TTC549 (cell line): ENCODE measurements at regions not wholly inside any gene's neighbourhood (a gene's known extent, or its start where the extent isn't known, plus 50 kb on each side); places are given as distances from the start of the nearest gene placed in this dataset.

Experiments
- FAIRE-seq: peaks from 2 replicates; lab custom pipeline; 2012; peaks lifted over from hg19 to GRCh38; lab: Jason Lieb, UNC

DNA sequence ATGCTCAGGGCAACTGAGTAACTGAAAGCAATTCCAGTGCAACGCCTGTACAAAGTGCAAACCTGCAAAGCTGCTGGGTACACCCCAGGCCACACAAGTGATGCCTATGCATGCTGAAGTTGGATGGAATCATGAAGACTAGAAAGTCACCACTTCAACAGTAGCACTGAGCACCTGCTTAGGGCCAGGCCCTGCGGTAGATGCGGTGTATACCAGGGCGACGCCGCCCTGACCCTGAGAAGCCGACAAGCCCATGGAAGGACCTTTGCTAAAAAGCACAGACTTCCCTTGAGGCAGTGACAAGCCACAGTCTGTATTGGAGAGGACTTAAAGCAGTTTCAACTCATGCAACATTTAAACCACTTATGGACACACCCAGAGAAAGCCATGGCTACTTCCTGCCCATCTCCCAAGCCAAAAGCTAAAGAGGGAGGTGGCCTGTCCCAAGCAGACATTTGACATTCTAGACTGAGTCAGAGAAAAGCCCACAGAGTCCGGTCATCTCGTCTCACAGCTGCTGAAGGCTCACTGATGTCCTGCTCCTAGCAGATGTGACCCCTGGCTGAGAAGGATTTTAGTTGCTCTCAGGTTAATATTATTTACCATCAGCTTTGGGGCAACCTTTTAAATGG is 843.9 kb upstream of the TMEM132C start:
- FAIRE-seq = no peak

DNA sequence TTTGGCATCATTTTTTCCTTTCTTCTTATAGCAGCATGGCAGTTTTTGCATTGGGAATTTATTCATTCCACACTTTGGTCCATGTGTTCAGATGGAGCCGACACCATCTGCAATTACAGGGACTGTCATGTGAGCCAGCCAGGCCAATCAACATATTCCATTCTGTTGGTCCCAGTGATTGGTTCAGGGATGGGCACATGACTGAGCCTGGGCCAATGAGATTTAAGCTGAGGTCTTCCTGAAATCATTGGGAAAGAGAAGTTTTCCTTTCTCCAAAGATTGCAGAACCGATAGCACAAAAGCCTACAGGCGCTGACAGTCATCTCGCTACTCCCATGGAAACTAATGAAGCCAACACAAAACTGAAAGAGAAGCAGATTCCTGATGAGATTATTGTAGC is 841.5 kb upstream of the TMEM132C start:
- FAIRE-seq = no peak

DNA sequence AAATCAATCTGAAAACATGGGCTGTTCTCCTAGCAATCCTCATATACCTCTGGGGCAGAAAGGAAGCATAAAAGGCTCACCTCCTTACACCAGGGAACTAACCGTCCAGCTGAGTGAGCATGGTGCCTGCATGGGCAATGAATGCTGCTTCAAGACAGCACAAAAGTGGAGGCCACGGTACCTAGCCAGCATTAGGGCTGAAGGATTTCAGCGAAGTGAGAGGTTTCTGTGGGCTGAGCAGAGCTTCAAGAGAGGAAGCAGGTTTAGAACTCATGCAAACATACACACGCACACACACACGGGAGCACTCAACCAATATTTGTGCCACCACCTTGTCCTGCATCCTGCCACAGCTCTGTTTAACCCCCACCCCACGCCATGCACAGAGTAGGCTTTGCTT is 838.5 kb upstream of the TMEM132C start:
- no peak for FAIRE-seq

DNA sequence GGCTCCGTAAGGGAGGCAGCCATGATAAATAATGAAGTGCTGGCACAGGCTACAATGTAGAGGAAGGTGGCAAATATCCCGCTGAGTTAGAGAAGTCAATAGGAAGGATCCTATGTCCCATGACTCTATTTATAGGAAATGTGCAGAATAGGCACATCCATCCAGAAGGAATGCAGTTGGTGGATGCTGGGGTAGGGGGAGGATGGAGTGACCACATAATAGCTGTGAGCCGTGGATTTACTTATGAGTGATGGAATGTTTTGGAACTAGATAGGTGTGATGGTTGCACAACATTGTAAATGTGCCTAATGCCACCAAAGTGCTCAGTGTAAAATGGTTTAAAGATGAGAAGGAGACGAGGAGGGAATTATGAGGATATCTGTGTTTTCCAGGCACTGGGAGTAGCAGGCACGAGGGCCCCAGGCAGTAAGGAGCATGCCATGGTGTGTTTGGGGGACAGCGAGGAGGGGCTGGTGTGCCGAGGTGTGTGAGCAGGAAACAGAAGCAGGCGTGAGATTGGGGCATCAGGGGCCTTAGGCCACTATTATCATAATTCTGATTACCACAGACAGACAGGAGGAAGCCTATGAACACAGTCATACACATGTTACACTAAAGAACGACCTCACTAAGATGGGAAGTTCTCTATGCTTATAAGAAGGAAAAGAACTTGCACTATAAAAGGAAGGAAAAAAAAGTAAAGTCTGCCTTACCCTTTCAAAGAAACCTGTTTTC is 837.3 kb upstream of the TMEM132C start:
- FAIRE-seq = no peak

DNA sequence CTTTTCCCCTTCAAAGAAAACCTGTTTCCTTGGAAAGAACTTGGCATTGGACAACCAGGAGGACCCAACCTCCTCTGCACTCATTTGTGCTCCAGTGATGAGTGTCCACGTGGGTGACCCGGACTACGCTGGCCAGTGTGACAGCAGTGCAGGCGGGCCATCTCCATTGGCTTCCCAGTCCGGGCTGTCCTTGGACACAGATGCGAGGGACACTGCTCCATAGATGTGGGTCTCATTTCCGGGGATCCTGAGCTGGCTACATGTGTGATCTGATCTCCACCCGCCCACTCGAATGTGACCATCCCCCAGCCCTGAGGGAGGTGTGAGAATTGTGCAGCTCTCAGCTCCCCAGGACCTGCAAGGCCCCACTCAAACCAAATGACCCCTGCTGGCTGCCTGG is 836.6 kb upstream of the TMEM132C start:
- no peak for FAIRE-seq

DNA sequence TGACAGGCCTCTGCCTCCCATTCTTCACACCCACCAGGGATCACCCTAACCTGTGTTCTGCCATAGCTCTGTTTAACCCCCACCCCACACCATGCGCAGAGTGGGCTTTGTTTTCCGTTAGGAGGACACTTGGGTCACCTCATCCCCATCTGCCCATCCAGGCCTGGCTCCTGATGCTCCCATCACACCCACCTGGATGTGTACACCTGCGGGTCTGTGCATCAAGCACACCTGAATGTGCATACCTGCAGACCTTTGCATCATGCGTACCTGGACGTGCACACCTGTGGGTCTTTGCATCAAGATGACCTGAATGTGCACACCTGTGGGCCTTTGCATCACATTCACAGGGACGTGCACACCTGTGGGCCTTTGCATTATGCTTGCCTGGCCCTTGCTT is 835.8 kb upstream of the TMEM132C start:
- FAIRE-seq = no peak

DNA sequence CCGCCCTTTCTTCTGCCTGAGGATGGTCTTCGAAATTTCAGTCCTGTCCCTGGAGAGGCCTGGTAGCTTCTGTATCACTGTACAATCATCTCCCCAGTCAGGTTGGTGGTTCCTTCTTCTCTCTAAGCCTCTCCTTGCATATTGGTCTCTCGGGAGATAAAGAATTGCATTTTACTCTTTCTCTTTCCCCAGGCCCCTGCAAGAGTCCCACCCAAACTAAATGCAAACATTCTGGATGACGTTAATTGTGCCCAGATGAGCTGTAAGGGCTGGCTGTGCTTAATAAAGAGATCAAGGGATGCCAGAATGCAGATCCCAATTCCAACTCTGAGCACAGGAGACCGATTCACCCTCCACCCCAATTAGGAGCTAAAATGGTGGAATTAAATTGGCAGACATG is 835.4 kb upstream of the TMEM132C start:
- FAIRE-seq = no peak

DNA sequence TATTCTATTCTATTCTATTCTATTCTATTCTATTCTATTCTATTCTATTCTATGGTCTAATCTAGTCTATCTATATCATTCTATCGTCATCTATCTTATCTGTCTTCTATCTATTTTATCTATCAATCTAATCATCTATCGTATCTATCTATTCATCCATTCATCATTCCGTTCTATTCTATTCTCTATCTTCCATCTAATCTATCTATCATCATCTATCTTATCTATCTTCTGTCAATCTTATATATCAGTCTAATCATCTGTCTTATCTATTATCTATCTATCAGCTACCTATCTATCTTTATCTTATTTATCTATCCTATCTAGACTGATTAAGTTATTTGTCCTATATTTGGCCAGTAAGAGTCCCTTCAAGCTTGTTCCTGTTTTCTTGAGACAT is 831.5 kb upstream of the TMEM132C start:
- FAIRE-seq = no peak

DNA sequence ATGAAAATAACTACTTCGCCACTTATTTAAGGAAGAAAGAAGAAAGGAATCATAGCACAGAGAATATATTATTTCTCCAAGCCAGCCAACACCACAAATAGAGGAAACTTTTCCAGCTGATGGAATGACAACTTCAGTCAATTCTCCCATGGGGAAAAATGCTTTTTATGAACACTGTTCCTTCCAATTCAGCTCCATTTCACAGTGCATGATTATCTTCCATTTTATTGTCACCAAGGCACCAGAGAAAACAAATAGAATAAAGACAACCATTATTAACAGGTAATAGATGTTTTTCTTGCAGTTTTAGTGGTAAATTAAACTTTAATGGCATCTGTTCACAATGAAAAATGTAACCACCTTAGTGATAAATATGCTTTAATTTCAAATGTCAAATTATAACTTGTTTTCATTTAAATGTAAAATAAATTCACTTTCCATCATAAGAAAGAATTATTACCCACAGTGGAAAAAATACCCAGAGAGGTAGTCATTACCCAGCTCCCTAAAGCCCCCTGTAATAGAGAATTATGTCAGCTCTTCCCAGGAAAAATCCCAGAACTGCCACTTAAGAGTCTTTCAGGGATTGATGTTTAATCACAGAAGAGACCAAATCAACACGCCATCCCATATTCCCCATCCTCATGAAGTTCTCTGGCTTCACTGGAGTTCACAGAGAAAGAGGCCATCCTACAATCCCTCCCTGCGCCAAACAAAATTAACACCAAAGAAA is 828.3 kb upstream of the TMEM132C start:
- FAIRE-seq = no peak

DNA sequence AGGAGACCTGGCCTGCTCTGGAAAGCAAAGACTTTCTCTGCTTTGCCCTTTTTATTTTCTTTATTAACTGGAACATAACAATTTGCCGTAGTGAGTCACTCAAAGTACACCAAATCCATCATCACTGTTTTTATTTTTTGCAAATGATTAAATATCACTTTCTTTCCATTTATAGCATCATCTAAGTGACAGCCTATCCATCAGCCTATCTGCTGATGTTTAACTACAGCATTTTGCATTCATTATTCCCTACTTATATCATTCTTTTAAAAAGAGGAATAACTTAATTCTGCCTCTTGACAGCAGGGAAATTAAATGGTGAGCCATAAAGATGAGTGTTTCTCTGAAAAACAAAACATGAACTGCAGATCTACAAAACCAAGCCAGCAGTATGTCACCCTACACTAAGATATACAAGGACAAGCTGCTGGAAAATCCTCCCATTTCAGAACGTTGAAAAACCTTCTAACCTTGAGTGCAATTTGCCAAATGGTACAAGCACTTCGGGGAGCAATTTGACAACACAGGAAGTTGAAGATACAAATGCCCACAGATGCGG is 821.3 kb upstream of the TMEM132C start:
- no peak for FAIRE-seq

DNA sequence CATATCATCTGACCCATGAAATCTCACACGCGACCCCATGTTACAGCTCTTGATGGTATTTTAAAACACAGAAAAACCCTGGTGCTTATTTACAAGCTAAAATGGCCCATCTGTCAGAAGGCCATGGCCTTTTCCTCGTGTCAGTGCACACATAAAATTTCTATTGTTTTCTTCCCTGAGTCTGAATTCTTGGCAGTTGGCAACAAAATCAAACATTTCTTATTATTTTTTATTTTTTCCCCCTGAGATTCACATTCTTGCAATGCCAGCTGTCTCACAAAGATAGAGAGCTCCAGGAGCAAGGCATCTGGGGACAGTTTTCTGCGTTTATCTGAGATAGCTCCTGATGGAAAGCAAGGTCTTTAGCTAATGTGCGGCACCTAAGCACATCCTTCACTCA is 818.1 kb upstream of the TMEM132C start:
- no peak for FAIRE-seq

DNA sequence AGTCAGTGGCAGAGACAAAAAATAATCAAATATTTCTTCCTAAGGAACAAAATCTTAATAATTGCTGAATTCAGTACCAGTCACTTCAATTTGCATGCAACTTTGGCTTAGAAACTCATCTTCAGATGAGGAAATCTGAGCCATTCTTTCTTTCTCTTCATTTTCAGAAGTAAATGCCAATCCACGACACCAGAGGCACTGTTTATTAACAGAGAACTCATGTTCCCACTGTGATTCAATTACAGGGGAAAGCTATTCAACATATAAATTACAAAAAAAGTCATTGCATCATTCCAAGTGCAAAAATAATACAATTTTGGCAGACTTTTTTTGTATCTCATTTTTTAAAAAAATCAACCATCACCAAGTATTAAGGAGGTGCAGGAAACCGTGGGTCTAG is 816.1 kb upstream of the TMEM132C start:
- FAIRE-seq = no peak

DNA sequence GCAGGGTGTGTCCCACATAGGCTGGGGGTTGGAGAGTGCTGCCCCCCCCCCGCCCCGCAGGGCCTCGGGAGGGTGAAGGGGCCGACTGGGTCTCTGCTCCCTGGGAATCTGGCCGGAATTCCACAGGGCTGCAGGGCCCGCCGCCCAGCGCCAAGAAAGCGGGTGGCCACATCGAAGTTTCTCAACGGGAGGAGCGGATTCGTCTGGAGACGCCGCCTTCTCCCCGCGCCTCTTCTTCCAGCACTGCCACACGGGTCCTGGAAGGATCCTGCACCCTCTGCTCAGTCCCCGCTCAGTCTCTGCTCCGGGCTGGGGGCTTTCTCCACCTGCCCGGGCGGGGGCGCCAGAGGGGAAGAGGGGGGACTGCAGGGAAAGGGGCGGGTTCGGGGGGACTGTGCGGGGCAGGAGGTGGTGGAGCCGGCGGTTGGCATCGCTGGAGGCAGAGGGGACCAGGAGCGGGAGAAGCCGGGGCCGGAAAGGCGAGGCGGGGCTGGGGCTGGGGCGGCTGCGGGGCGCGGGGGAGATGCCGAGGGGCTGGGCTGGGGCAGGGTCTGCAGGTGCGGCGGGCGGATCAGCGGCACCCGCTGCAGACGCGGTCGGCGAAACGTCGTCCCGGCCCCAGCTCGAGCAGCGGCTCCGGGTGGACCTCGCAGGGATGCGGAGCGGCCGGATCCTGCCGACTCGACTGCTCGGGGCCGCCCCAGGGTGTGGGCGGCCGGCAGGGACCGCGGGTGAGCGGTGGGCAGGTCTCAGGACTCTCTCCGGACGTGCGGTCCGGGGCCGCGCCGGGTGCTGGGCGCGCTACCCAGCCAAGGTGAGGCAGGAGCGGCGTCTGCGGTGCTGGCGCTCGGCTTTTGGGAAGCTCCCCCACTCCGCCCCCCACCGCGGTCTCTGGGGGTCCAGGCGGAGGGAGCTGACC is 811.4 kb upstream of the TMEM132C start:
- FAIRE-seq = no peak

DNA sequence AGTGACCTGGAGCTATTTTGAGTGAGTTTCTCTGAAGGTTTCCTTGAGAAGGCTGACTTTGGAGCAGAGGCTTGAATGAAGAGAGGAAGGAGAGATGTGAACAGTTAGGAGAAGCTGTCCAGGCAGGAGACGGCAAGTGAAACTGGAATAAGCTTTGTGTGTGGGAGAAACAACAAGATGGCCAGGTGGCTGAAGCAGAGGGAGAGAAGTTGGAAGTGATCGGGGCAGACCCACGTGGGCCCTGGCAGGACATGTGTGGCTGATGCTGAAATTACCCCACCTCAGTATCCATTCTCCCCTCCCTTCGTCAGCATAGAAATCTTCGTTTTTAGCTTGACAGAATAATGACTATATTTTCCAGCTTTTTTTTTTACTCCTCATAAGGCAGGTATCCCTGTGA is 809.2 kb upstream of the TMEM132C start:
- no peak for FAIRE-seq

DNA sequence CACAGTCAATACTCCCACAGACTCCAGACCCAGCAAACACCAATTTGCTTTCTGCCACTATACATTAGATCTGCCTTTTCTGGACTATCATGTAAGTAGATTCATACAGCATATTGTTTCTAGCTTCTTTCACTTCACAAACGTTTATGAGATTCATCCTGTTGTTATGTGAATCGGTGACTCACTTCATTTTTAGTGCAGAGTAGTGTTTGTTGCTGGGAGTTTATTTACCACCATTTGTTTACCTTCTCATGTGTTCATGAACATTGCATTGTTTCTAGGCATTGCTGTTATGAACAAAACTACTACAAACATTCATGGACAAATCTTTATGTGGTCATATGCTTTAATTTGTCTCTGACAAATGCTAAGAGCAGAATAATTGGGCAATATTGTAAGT is 807.8 kb upstream of the TMEM132C start:
- FAIRE-seq = no peak

DNA sequence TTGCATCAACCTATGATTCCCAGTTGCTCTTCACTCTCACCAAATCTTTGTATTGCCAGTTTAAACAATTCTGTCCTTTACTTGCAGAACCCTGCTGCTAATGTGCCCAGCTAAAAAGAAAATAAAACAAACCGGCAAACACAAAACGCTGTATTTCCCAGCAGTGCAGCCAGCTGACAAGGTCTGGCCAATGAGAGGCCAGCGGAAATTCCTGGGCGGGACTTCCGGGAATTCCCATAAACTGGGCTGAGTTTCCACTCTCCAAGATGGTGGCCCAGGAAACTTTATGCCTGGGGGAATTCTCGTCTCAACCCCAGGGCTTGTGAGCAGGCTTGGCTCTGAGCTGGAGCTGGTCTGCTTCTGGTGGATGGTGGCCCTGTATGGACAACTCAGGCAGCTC is 807.3 kb upstream of the TMEM132C start:
- FAIRE-seq = no peak

DNA sequence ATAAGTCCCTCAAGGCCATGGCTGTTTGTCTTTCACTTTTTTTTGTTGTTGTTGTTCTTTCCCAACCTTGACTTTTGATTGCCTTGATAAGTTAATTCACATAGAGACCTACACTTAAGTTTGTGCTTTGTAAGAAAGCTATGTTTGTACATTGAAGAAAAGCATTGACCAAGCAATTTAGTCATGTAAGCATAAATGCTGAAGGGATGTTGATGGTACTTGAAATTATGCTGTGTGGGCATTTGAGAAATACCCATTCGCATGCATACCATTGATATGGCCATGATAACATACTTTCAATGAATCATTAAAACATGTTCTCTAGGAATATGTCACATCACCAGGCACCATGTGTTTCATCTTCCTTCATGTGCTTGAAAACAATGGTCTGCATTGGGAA is 803.7 kb upstream of the TMEM132C start:
- no peak for FAIRE-seq

DNA sequence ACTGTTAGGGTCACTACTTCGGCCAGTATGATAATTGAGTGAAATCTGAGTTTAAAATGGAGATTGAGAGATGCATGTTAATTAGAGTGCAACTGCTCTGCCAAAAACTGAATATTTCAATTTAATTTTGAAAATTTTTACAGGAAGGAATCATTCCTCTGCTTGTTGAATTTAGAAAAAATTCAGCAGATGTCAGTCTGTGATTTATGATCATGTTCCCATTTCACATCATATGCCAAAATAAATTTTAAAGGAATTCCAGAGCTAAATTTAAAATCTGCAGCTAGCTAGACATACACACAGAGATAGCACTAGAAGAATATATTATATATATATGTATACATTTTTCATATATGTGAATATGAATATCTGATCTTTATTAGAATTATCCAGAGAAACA is 797.6 kb upstream of the TMEM132C start:
- no peak for FAIRE-seq

DNA sequence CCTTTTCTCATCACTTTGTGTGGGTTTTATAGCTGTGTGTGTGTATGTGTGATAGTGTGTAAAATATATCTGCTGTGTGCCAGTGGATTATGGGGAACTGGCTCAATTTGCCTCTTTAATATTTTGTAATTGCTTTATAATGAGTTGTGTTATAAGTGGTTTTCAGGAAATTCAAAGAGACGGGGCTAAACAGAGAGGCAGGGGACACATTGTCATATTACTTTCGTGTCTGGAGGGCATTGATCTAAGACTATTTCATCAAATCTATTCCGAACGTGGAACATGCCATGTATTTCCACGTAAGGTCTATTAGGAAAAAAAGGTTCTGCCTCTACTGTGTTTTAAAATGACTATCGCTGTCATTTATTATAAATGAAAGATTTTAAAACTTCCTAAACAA is 793.2 kb upstream of the TMEM132C start:
- no peak for FAIRE-seq

DNA sequence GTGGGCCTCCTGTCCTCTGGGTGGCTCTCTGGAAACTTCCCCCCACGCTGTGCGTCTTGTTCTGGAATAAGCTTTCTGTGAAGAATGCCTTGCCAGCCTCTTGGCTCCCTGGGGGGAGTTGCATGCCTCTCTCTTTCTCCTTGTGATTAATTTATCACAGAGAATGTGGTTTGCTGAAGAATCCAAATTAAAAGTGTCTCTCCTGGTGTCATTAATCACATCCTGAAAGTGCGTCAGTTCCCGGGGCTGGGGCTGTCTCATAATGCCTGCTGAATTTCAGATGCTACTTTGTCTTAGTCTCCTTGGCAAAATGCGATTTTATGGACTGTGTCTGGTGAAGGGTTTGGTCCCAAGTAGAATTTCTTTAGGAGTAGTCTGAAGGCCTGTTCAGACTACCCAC is 787.7 kb upstream of the TMEM132C start:
- no peak for FAIRE-seq

DNA sequence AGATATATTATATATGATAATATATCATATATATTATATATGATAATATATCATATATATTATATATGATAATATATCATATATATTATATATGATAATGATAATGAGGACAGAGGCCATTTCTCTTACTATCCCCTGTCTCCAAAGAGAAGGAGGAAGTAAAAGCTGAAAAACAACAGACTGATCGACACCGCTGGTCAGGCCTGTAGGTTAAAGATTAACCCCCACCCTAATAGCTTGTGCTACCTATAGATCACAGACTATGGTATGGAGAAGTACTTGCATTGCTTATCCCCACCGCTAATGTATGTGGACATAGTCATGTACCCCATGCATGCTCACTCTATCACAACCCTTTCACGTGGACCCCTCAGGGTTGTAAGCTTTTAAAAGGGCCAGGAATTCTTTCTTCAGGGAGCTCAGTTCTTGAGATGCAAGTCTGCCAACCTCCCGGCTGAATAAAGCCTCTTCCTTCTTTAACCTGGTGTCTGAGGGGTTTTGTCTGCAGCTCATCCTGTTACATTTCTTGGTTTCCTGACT is 786.1 kb upstream of the TMEM132C start:
- FAIRE-seq = peak; percentile 99

DNA sequence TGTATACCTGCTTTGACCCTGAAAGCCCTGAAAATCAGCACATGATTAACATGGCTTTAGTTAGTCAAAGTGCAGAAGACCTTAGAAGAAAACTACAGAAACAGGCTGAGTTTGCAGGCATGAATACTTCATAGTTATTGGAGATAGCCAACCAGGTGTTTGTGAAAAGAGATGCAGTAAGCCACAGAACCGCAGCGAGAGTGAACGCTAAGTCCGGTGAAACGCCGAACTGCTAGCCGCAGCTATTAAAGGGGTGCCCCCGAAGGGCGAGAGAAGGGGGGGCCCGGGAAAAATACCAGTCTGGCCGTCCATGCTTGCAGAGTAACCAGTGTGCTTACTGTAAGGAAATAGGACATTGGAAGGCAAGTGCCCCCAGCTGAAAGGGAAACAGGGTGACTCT is 784.0 kb upstream of the TMEM132C start:
- no peak for FAIRE-seq
